ENCODE measurements at regions not wholly inside any gene's neighbourhood (a gene's known extent, or its start where the extent isn't known, plus 50 kb on each side); places are given as distances from the start of the nearest gene placed in this dataset.

DNA sequence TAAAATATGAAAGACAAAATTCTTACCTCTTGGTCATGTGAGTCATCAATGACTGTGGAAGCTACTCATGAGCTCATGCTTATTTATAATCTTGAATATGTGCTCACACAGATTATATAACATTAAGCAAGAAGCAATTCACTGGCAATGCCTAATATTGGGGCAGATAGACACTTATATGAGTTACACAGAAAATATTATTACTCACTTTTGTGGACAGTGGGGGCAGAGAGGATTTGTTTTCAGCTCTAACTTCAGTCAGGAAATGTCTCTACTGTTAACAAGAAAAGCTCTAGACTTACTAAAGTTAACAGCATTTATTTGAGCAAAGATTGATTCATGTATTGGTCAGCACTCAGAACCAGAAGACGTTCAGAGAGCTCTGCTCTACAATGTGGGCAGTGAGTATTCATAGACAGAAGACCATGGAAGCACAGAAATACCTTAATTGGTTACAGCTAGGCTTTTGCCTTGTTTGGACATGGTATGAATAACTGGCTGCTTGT, 85.8 kb upstream of the AHI1 start:
- TF ChIP-seq CTCF (IDR thresholded peaks at IDR 0.05; ENCODE audit: unreplicated experiment): no peak
- H3K36me3 Mint-ChIP-seq (ENCODE audit: insufficient read depth, unreplicated experiment): no peaks in the 10 kb centered on the region
- no peak overlapping the region for H3K27ac Mint-ChIP-seq (ENCODE audit: low read depth, unreplicated experiment)
- no peaks in the 10 kb centered on the region for H3K27me3 Mint-ChIP-seq (ENCODE audit: insufficient read depth, unreplicated experiment)
- CTCF ChIA-PET: interaction anchor here (0.5 to 0.7 kb wide), 2 partner anchors 12 to 14 kb away, joined by 3 read pairs; no protein-coding TSS in a partner anchor
- intact Hi-C loops (cut with micrococcal nuclease): no loop called here
- no TSS peak for BruUV-seq (replicated peaks)
- DNase-seq (ENCODE audit: unreplicated experiment): no peak
- no peak overlapping the region for H3K4me3 Mint-ChIP-seq (ENCODE audit: unreplicated experiment)
- H3K9me3 Mint-ChIP-seq (ENCODE audit: unreplicated experiment): no peaks in the 10 kb centered on the region
- H3K4me1 Mint-ChIP-seq (ENCODE audit: insufficient read depth, unreplicated experiment): no peaks in the 10 kb centered on the region
- POLR2A ChIA-PET: interaction anchor here (0.5 kb wide), 1 partner anchor 1357 kb away, joined by 3 read pairs; no protein-coding TSS in a partner anchor

- CTCF ChIA-PET: interaction anchor here (0.8 to 1.2 kb wide), 2 partner anchors 34 to 475 kb away, joined by 3 to 4 read pairs; no protein-coding TSS in a partner anchor
Measured at GRCh38 chr6:135586388-135586787, 88.8 kb upstream of the AHI1 start.

GRCh38 chr6:135586844-135587243, 89.3 kb upstream of the AHI1 start:
- no peaks in the 10 kb centered on the region for H3K36me3 Mint-ChIP-seq (ENCODE audit: insufficient read depth, unreplicated experiment)
- H3K4me3 Mint-ChIP-seq (ENCODE audit: unreplicated experiment): no peak overlapping the region
- BruUV-seq (replicated peaks): no TSS peak
- no peak for TF ChIP-seq CTCF (IDR thresholded peaks at IDR 0.05; ENCODE audit: unreplicated experiment)
- intact Hi-C loops (cut with micrococcal nuclease): no loop called here
- POLR2A ChIA-PET: interaction anchor here (0.9 kb wide), 1 partner anchor 264 kb away, joined by 3 read pairs; the partner anchor contains the start of gene PDE7B
- H3K9me3 Mint-ChIP-seq (ENCODE audit: unreplicated experiment): no peaks in the 10 kb centered on the region
- H3K27ac Mint-ChIP-seq (ENCODE audit: low read depth, unreplicated experiment): no peak overlapping the region
- no peaks in the 10 kb centered on the region for H3K4me1 Mint-ChIP-seq (ENCODE audit: insufficient read depth, unreplicated experiment)
- H3K27me3 Mint-ChIP-seq (ENCODE audit: insufficient read depth, unreplicated experiment): no peaks in the 10 kb centered on the region
- DNase-seq (ENCODE audit: unreplicated experiment): no peak
- CTCF ChIA-PET: interaction anchor here (0.6 to 1.2 kb wide), 2 partner anchors 34 to 616 kb away, joined by 3 to 4 read pairs; no protein-coding TSS in a partner anchor

More at GRCh38 chr6:135586388-135586787, 88.8 kb upstream of the AHI1 start:
- Mint-ChIP-seq H3K27me3 (ENCODE audit: insufficient read depth, unreplicated experiment) (no peaks in the 10 kb centered on the region), H3K27ac (ENCODE audit: low read depth, unreplicated experiment) (no peak overlapping the region), H3K36me3 (ENCODE audit: insufficient read depth, unreplicated experiment) (no peaks in the 10 kb centered on the region), H3K4me1 (ENCODE audit: insufficient read depth, unreplicated experiment) (no peaks in the 10 kb centered on the region), H3K4me3 (ENCODE audit: unreplicated experiment) (no peak overlapping the region), H3K9me3 (ENCODE audit: unreplicated experiment) (no peaks in the 10 kb centered on the region)
- intact Hi-C loops (cut with micrococcal nuclease): no loop called here
- no TSS peak for BruUV-seq (replicated peaks)
- POLR2A ChIA-PET: no interaction called here
- TF ChIP-seq CTCF (IDR thresholded peaks at IDR 0.05; ENCODE audit: unreplicated experiment): no peak
- DNase-seq (ENCODE audit: unreplicated experiment): no peak

GRCh38 chr6:135592276-135592675, 94.7 kb upstream of the AHI1 start:
- ChIA-PET CTCF (no interaction called here), POLR2A (interaction anchor here (0.9 to 1.2 kb wide), 2 partner anchors 11 to 258 kb away, joined by 3 read pairs; no protein-coding TSS in a partner anchor)
- Mint-ChIP-seq H3K36me3 (ENCODE audit: insufficient read depth, unreplicated experiment) (no peaks in the 10 kb centered on the region), H3K27ac (ENCODE audit: low read depth, unreplicated experiment) (no peak overlapping the region), H3K4me1 (ENCODE audit: insufficient read depth, unreplicated experiment) (no peaks in the 10 kb centered on the region), H3K9me3 (ENCODE audit: unreplicated experiment) (no peaks in the 10 kb centered on the region), H3K4me3 (ENCODE audit: unreplicated experiment) (no peak overlapping the region), H3K27me3 (ENCODE audit: insufficient read depth, unreplicated experiment) (no peaks in the 10 kb centered on the region)
- TF ChIP-seq CTCF (IDR thresholded peaks at IDR 0.05; ENCODE audit: unreplicated experiment): no peak
- DNase-seq (ENCODE audit: unreplicated experiment): no peak
- no TSS peak for BruUV-seq (replicated peaks)
- intact Hi-C loops (cut with micrococcal nuclease): no loop called here
